Mesendoderm (in vitro differentiated cells): ENCODE measurements at regions not wholly inside any gene's neighbourhood (a gene's known extent, or its start where the extent isn't known, plus 50 kb on each side); places are given as distances from the start of the nearest gene placed in this dataset.

ENCODE experiments used
- DNase-seq: peaks from one replicate; pipeline ENCODE4 v3.0.0; 2013
- H2AK5ac ChIP-seq: 2 replicates; pipeline ENCODE4 v1.6.1; 2013; ENCODE audit warnings: low read length, inconsistent platforms
- H2BK120ac ChIP-seq: 2 replicates; pipeline ENCODE4 v1.6.1; 2013; ENCODE audit warnings: low read depth, mild to moderate bottlenecking, low read length, moderate library complexity, mixed read lengths
- H2BK15ac ChIP-seq: replicated peaks from 2 replicates; pipeline ENCODE4 v1.6.1; 2013; ENCODE audit warnings: low read depth, mild to moderate bottlenecking, moderate library complexity
- H2BK5ac ChIP-seq: 2 replicates; pipeline ENCODE4 v1.6.1; 2013; ENCODE audit warnings: low read length, inconsistent platforms
- H3K18ac ChIP-seq: 2 replicates; pipeline ENCODE4 v1.6.1; 2013; ENCODE audit warnings: mild to moderate bottlenecking, low read length, mixed read lengths
- H3K23ac ChIP-seq: one replicate; pipeline ENCODE4 v1.6.1; 2013; ENCODE audit warnings: low read length
- H3K27ac ChIP-seq: 2 replicates; pipeline ENCODE4 v1.5.1; 2013; ENCODE audit warnings: low read depth, mild to moderate bottlenecking, inconsistent platforms, low read length, moderate library complexity
- H3K27me3 ChIP-seq: 2 replicates; pipeline ENCODE4 v1.6.1; 2013; ENCODE audit warnings: low read length, control low read depth, mild to moderate bottlenecking, inconsistent platforms; ENCODE audit not compliant: insufficient read depth, poor library complexity
- H3K36me3 ChIP-seq: 2 replicates; pipeline ENCODE4 v1.6.1; 2013; ENCODE audit warnings: low read length, inconsistent platforms; ENCODE audit not compliant: control insufficient read depth, insufficient read depth
- H3K4ac ChIP-seq: one replicate; pipeline ENCODE4 v1.6.1; 2013; ENCODE audit warnings: low read depth, mild to moderate bottlenecking, low read length, moderate library complexity
- H3K4me1 ChIP-seq: 2 replicates; pipeline ENCODE4 v1.6.1; 2013; ENCODE audit warnings: low read depth, low read length, inconsistent platforms; ENCODE audit not compliant: control insufficient read depth
- H3K4me2 ChIP-seq: 2 replicates; pipeline ENCODE4 v1.6.1; 2013; ENCODE audit warnings: low read length
- H3K4me3 ChIP-seq: 2 replicates; pipeline ENCODE4 v1.5.1; 2013; ENCODE audit warnings: mild to moderate bottlenecking, low read length
- H3K56ac ChIP-seq: one replicate; pipeline ENCODE4 v1.6.1; 2013; ENCODE audit warnings: low read length
- H3K79me1 ChIP-seq: 2 replicates; pipeline ENCODE4 v1.6.1; 2013; ENCODE audit warnings: low read length, inconsistent platforms
- H3K79me2 ChIP-seq: 2 replicates; pipeline ENCODE4 v1.6.1; 2013; ENCODE audit warnings: mild to moderate bottlenecking, low read length; ENCODE audit not compliant: control insufficient read depth, insufficient read depth
- H3K9ac ChIP-seq: 2 replicates; pipeline ENCODE4 v1.6.1; 2013; ENCODE audit warnings: low read length, inconsistent platforms
- H4K5ac ChIP-seq: one replicate; pipeline ENCODE4 v1.6.1; 2013; ENCODE audit warnings: low read length
- H4K8ac ChIP-seq: one replicate; pipeline ENCODE4 v1.6.1; 2013; ENCODE audit warnings: low read depth, mild to moderate bottlenecking, control low read depth, low read length, moderate library complexity
- WGBS: extraction: QIAGEN DNeasy Blood & Tissue Kit; methylation state at CpG from one replicate; pipeline ENCODE4 v1.1.7; 2013; ENCODE audit warnings: low lambda C conversion rate, missing lambda C conversion rate; ENCODE audit not compliant: insufficient coverage; ENCODE audit errors: extremely low coverage; 5-methylcytosine and 5-hydroxymethylcytosine counted together

DNA sequence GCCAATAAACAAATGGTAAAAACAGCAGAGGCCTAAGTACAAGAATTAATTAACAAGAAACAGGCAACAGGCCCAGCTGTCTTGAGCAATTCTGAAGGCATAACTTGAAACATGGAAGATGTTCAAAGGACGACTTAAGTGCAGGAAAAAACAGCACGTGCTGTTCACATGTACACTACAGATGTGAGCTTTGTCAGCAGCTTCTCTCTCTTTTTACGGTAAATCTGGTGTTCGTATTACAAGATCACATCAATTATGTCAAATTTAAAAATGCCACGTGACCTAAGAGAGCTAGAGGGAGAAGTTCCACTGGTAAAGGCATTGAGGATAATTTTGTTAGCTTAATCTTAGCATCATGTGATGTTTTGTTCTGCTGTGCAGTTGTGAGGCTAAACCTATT is 281.1 kb downstream of the PSAT1 start:
- H4K5ac ChIP-seq = no peak overlapping the region
- H3K9ac ChIP-seq = no peak overlapping the region
- H3K4me2 ChIP-seq = no peak overlapping the region
- DNase-seq = no peak
- H3K36me3 ChIP-seq = no peaks in the 10 kb centered on the region
- H2BK120ac ChIP-seq = no peak overlapping the region
- no CpG with 5 or more reads among the region's 5 CpGs for WGBS
- H3K27me3 ChIP-seq = no peaks in the 10 kb centered on the region
- no peak overlapping the region for H2BK15ac ChIP-seq
- peaks cover 7% of the 10 kb centered on the region for H3K4me1 ChIP-seq
- no peak overlapping the region for H3K18ac ChIP-seq
- no peak overlapping the region for H3K27ac ChIP-seq
- no peak overlapping the region for H2AK5ac ChIP-seq
- no peak overlapping the region for H4K8ac ChIP-seq
- no peak overlapping the region for H3K23ac ChIP-seq
- no peaks in the 10 kb centered on the region for H3K79me1 ChIP-seq
- no peaks in the 10 kb centered on the region for H3K79me2 ChIP-seq
- no peak overlapping the region for H3K56ac ChIP-seq
- H3K4ac ChIP-seq = no peak overlapping the region
- H2BK5ac ChIP-seq = no peak overlapping the region
- H3K4me3 ChIP-seq = no peak overlapping the region

GRCh38 chr9:78582821-78583220 is 285.9 kb downstream of the PSAT1 start:
- Histone ChIP-seq H3K4me2 (no peak overlapping the region), H3K4ac (no peak overlapping the region), H4K8ac (no peak overlapping the region), H3K9ac (no peak overlapping the region), H3K27ac (no peak overlapping the region), H2BK15ac (no peak overlapping the region), H4K5ac (no peak overlapping the region), H2BK120ac (no peak overlapping the region), H3K23ac (no peak overlapping the region), H3K4me1 (no peaks in the 10 kb centered on the region), H3K56ac (no peak overlapping the region), H2AK5ac (no peak overlapping the region), H3K18ac (no peak overlapping the region), H3K79me2 (no peaks in the 10 kb centered on the region), H3K36me3 (no peaks in the 10 kb centered on the region), H3K27me3 (no peaks in the 10 kb centered on the region), H3K79me1 (no peaks in the 10 kb centered on the region), H3K4me3 (no peak overlapping the region), H2BK5ac (no peak overlapping the region)
- WGBS = no CpG with 5 or more reads among the region's 5 CpGs
- DNase-seq = no peak

DNA sequence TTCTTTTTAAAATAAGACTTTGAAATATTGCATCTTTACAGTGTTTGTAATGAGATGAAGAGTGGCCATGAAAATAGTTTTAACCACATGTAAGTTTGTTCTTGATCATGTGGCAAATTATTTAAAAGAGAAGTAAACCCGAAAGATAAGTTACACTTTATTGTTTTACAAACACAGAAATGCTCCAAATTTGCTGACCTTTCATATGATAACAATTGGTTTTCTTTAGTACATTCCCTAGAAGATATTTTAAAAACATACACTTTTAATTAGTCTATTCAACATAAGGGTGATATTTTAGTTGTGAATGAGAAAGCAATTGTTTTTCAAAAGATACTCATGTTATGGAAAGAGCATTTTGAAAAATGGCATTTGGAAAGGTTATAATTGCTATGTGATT is 287.7 kb downstream of the PSAT1 start:
- Histone ChIP-seq H2BK5ac (no peak overlapping the region), H4K5ac (no peak overlapping the region), H3K23ac (no peak overlapping the region), H4K8ac (no peak overlapping the region), H3K18ac (no peak overlapping the region), H3K79me1 (no peaks in the 10 kb centered on the region), H2AK5ac (no peak overlapping the region), H3K27ac (no peak overlapping the region), H3K4me3 (no peak overlapping the region), H3K36me3 (no peaks in the 10 kb centered on the region), H3K4me2 (no peak overlapping the region), H3K4me1 (no peaks in the 10 kb centered on the region), H2BK120ac (no peak overlapping the region), H2BK15ac (no peak overlapping the region), H3K9ac (no peak overlapping the region), H3K4ac (no peak overlapping the region), H3K56ac (no peak overlapping the region), H3K79me2 (no peaks in the 10 kb centered on the region), H3K27me3 (no peaks in the 10 kb centered on the region)
- DNase-seq = no peak
- WGBS = no CpG with 5 or more reads among the region's 1 CpG

GRCh38 chr9:78585909-78586308 is 289.0 kb downstream of the PSAT1 start:
- Histone ChIP-seq H3K4me3 (no peak overlapping the region), H3K23ac (no peak overlapping the region), H3K27me3 (no peaks in the 10 kb centered on the region), H3K56ac (no peak overlapping the region), H3K18ac (no peak overlapping the region), H3K4me1 (no peaks in the 10 kb centered on the region), H4K8ac (no peak overlapping the region), H3K79me2 (no peaks in the 10 kb centered on the region), H2BK120ac (no peak overlapping the region), H4K5ac (no peak overlapping the region), H3K9ac (no peak overlapping the region), H2BK5ac (no peak overlapping the region), H2AK5ac (no peak overlapping the region), H3K27ac (no peak overlapping the region), H3K4ac (no peak overlapping the region), H3K4me2 (no peak overlapping the region), H2BK15ac (no peak overlapping the region), H3K79me1 (no peaks in the 10 kb centered on the region), H3K36me3 (no peaks in the 10 kb centered on the region)
- no CpG with 5 or more reads among the region's 1 CpG for WGBS
- no peak for DNase-seq

GRCh38 chr9:78590068-78590467 is 293.1 kb downstream of the PSAT1 start:
- Histone ChIP-seq H2AK5ac (no peak overlapping the region), H3K27ac (no peak overlapping the region), H2BK15ac (no peak overlapping the region), H3K4me1 (no peaks in the 10 kb centered on the region), H4K5ac (no peak overlapping the region), H3K4ac (no peak overlapping the region), H3K18ac (no peak overlapping the region), H3K27me3 (no peaks in the 10 kb centered on the region), H3K56ac (no peak overlapping the region), H3K36me3 (no peaks in the 10 kb centered on the region), H2BK5ac (no peak overlapping the region), H2BK120ac (no peak overlapping the region), H3K4me3 (no peak overlapping the region), H3K79me2 (no peaks in the 10 kb centered on the region), H4K8ac (no peak overlapping the region), H3K4me2 (no peak overlapping the region), H3K9ac (no peak overlapping the region), H3K79me1 (no peaks in the 10 kb centered on the region), H3K23ac (no peak overlapping the region)
- no peak for DNase-seq
- no CpG with 5 or more reads among the region's 1 CpG for WGBS

DNA sequence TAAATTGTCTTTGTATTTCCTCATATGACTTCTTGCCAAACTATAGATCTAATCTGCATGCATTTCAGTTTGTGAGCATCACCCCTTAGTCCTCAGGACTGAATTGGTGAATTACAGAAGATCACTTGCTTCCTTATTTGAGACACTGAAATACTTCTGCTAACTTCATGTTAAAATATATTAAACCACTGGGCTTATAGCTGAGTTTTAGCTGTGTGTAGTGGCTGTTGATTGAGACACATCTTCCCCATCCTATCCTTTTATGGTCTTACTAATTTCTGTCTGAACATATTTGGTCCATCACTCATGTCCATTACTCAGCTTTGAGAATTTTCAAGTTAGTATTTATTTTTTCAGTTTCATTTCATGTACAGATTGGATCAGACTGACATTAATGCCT is 295.9 kb downstream of the PSAT1 start:
- H3K79me1 ChIP-seq = no peaks in the 10 kb centered on the region
- H4K5ac ChIP-seq = no peak overlapping the region
- H3K23ac ChIP-seq = no peak overlapping the region
- no peak overlapping the region for H2BK120ac ChIP-seq
- no peak overlapping the region for H3K27ac ChIP-seq
- no peak overlapping the region for H4K8ac ChIP-seq
- no peak overlapping the region for H3K4me3 ChIP-seq
- peaks cover 3% of the 10 kb centered on the region for H3K4me1 ChIP-seq
- H3K36me3 ChIP-seq = no peaks in the 10 kb centered on the region
- H3K27me3 ChIP-seq = no peaks in the 10 kb centered on the region
- H2BK5ac ChIP-seq = no peak overlapping the region
- no peak overlapping the region for H3K4ac ChIP-seq
- no peak overlapping the region for H3K4me2 ChIP-seq
- H3K9ac ChIP-seq = no peak overlapping the region
- H2BK15ac ChIP-seq = no peak overlapping the region
- no peak for DNase-seq
- H3K56ac ChIP-seq = no peak overlapping the region
- no peaks in the 10 kb centered on the region for H3K79me2 ChIP-seq
- no peak overlapping the region for H2AK5ac ChIP-seq
- H3K18ac ChIP-seq = no peak overlapping the region
